H1 (cell line): ENCODE measurements at regions not wholly inside any gene's neighbourhood (a gene's known extent, or its start where the extent isn't known, plus 50 kb on each side); places are given as distances from the start of the nearest gene placed in this dataset.

Source experiments
- CTCF ChIA-PET: fragments of 300-600 bp; sonication (Branson Sonifier 250); formaldehyde crosslinking; loops from one replicate; lab custom pipeline; 2021; ENCODE audit not compliant: partially characterized antibody; lab: Charles Lee
- POLR2A ChIA-PET: fragments of 300-600 bp; sonication (Branson Sonifier 250); formaldehyde crosslinking; loops from one replicate; lab custom pipeline; 2021; ENCODE audit warnings: inconsistent platforms; ENCODE audit not compliant: partially characterized antibody; lab: Charles Lee
- DNase-seq, 2 experiments: peaks; one replicate each; pipeline versions ENCODE4 v3.0.0 to v3.0.0-alpha.2; 2010 to 2022; ENCODE audit warnings: low spot score in 2 of 2, low read depth in 1 of 2, mixed read lengths in 1 of 2
- FAIRE-seq: peaks from 2 replicates; lab custom pipeline; 2011; peaks lifted over from hg19 to GRCh38; lab: Jason Lieb, UNC
- H2AFZ ChIP-seq: 2 replicates; pipeline ENCODE4 v1.8.1; 2012; ENCODE audit warnings: low read length, inconsistent platforms
- H2AK5ac ChIP-seq: 2 replicates; pipeline ENCODE4 v1.6.1; 2013; ENCODE audit warnings: low read depth, low read length
- H2BK120ac ChIP-seq: replicated peaks from 2 replicates; pipeline ENCODE3; 2013; ENCODE audit warnings: low read depth, low read length, inconsistent platforms
- H2BK12ac ChIP-seq: 2 replicates; pipeline ENCODE4 v1.6.1; 2013; ENCODE audit warnings: low read depth, low read length
- H2BK15ac ChIP-seq: 2 replicates; pipeline ENCODE4 v1.6.1; 2013; ENCODE audit warnings: low read length
- H2BK20ac ChIP-seq: 2 replicates; pipeline ENCODE4 v1.6.1; 2013; ENCODE audit warnings: low read length
- H2BK5ac ChIP-seq: 2 replicates; pipeline ENCODE4 v1.6.1; 2013; ENCODE audit warnings: low read depth, low read length
- H3K14ac ChIP-seq: 2 replicates; pipeline ENCODE4 v1.6.1; 2013; ENCODE audit warnings: inconsistent platforms; ENCODE audit not compliant: insufficient read length
- H3K18ac ChIP-seq: 2 replicates; pipeline ENCODE4 v1.6.1; 2013; ENCODE audit warnings: low read length; ENCODE audit errors: extremely low read depth
- H3K23ac ChIP-seq: 2 replicates; pipeline ENCODE4 v1.6.1; 2013; ENCODE audit warnings: inconsistent platforms; ENCODE audit not compliant: insufficient read length
- H3K23me2 ChIP-seq: 2 replicates; pipeline ENCODE4 v1.6.1; 2013; ENCODE audit warnings: low read depth, low read length
- H3K27ac ChIP-seq: 2 replicates; pipeline ENCODE4 v1.6.1; 2011; ENCODE audit warnings: low read depth, low read length, inconsistent platforms
- H3K27me3 ChIP-seq, 4 experiments: replicated peaks in 1 of 4; 1 replicate in 1 of 4; 2 replicates in 3 of 4; pipeline versions ENCODE4 v1.6.1 to v1.8.1; 2011 to 2013; ENCODE audit warnings: low read length in 3 of 4, mild to moderate bottlenecking in 3 of 4, inconsistent platforms in 2 of 4, mixed read lengths in 2 of 4, moderate library complexity in 1 of 4; ENCODE audit not compliant: control insufficient read depth in 3 of 4, insufficient read depth in 3 of 4; ENCODE audit errors: extremely low read depth in 1 of 4
- H3K36me3 ChIP-seq, 4 experiments: 2 replicates each; pipeline versions ENCODE4 v1.6.1 to v1.8.1; 2011 to 2013; ENCODE audit warnings: mild to moderate bottlenecking in 4 of 4, low read length in 3 of 4, moderate library complexity in 2 of 4, control low read depth in 1 of 4, inconsistent platforms in 1 of 4; ENCODE audit not compliant: insufficient read depth in 4 of 4, control insufficient read depth in 2 of 4
- H3K4ac ChIP-seq: replicated peaks from 2 replicates; pipeline ENCODE3; 2013; ENCODE audit warnings: low read length, low read depth, mixed read lengths, inconsistent platforms; ENCODE audit not compliant: insufficient read length
- H3K4me1 ChIP-seq, 4 experiments: replicated peaks in 1 of 4; 1 replicate in 1 of 4; 2 replicates in 3 of 4; pipeline versions ENCODE4 v1.6.1 to v1.8.1; 2011 to 2013; ENCODE audit warnings: low read length in 3 of 4, inconsistent platforms in 2 of 4, mixed read lengths in 1 of 4; ENCODE audit not compliant: insufficient read depth in 4 of 4, control insufficient read depth in 3 of 4
- H3K4me2 ChIP-seq, 2 experiments: 2 replicates each; pipeline versions ENCODE4 v1.6.1 to v1.8.1; 2011 to 2013; ENCODE audit warnings: low read depth in 2 of 2, low read length in 2 of 2, control low read depth in 1 of 2, inconsistent platforms in 1 of 2, mild to moderate bottlenecking in 1 of 2; ENCODE audit not compliant: insufficient read depth in 1 of 2
- H3K4me3 ChIP-seq, 4 experiments: fragments of 200-600, 300-600 bp in 1 of 4; sonication (generic), shearing (Covaris generic), sonication (Bioruptor Twin) in 1 of 4; 2 replicates each; pipeline versions ENCODE4 v1.5.1 to v1.8.1; 2011 to 2016; ENCODE audit warnings: low read length in 4 of 4, low read depth in 3 of 4, control low read depth in 2 of 4, inconsistent platforms in 2 of 4, mild to moderate bottlenecking in 2 of 4, mixed read lengths in 1 of 4, moderate library complexity in 1 of 4; ENCODE audit not compliant: insufficient read depth in 2 of 4; ENCODE audit errors: extremely low read depth in 1 of 4
- H3K56ac ChIP-seq: replicated peaks from 2 replicates; pipeline ENCODE3; 2013; ENCODE audit warnings: low read depth, mild to moderate bottlenecking, mixed read lengths, low read length, inconsistent platforms; ENCODE audit not compliant: insufficient read length
- H3K79me1 ChIP-seq: 2 replicates; pipeline ENCODE4 v1.6.1; 2013; ENCODE audit warnings: low read depth, low read length, control low read depth
- H3K79me2 ChIP-seq, 2 experiments: 2 replicates each; pipeline versions ENCODE4 v1.6.1 to v1.8.1; 2012 to 2013; ENCODE audit warnings: low read length in 2 of 2, mild to moderate bottlenecking in 2 of 2, inconsistent platforms in 1 of 2; ENCODE audit not compliant: insufficient read depth in 2 of 2, control insufficient read depth in 1 of 2
- H3K9ac ChIP-seq, 4 experiments: replicated peaks in 1 of 4; 1 replicate in 1 of 4; 2 replicates in 3 of 4; pipeline versions ENCODE4 v1.6.1 to v1.8.1; 2011 to 2013; ENCODE audit warnings: low read depth in 3 of 4, low read length in 3 of 4, control low read depth in 2 of 4, mild to moderate bottlenecking in 2 of 4, moderate library complexity in 2 of 4, inconsistent platforms in 1 of 4; ENCODE audit errors: extremely low read depth in 1 of 4
- H3K9me3 ChIP-seq, 2 experiments: 2 replicates each; pipeline versions ENCODE4 v1.6.1 to v1.8.1; 2012 to 2013; ENCODE audit warnings: mild to moderate bottlenecking in 2 of 2, moderate library complexity in 2 of 2, control low read depth in 1 of 2, inconsistent platforms in 1 of 2, low read depth in 1 of 2, low read length in 1 of 2, mixed read lengths in 1 of 2; ENCODE audit not compliant: insufficient read depth in 2 of 2
- H4K20me1 ChIP-seq, 2 experiments: replicated peaks in 1 of 2; 2 replicates each; pipeline versions ENCODE3 to v1.8.1; 2011 to 2013; ENCODE audit warnings: inconsistent platforms in 2 of 2, low read length in 2 of 2, mild to moderate bottlenecking in 1 of 2; ENCODE audit not compliant: insufficient read depth in 2 of 2, control insufficient read depth in 1 of 2
- H4K5ac ChIP-seq: 2 replicates; pipeline ENCODE4 v1.6.1; 2013; ENCODE audit warnings: low read length, low read depth, mixed read lengths, inconsistent platforms; ENCODE audit not compliant: insufficient read length
- H4K8ac ChIP-seq: 2 replicates; pipeline ENCODE4 v1.8.0; 2013; ENCODE audit warnings: mild to moderate bottlenecking, moderate library complexity, low read length, inconsistent platforms; ENCODE audit not compliant: insufficient read depth; ENCODE audit errors: extremely low read depth
- H4K91ac ChIP-seq: replicated peaks from 2 replicates; pipeline ENCODE3; 2013; ENCODE audit warnings: low read length, mixed read lengths, inconsistent platforms; ENCODE audit not compliant: insufficient read length
- BRCA1 ChIP-seq: IDR thresholded peaks from 2 replicates; pipeline ENCODE4 v1.6.1; 2012; ENCODE audit warnings: low read depth, low read length, improper control_type of control experiment
- CTCF ChIP-seq, 3 experiments: IDR thresholded peaks; 1 replicate in 2 of 3; 2 replicates in 1 of 3; pipeline versions ENCODE4 v1.5.1 to v1.6.1; 2011; ENCODE audit warnings: low read length in 3 of 3, mild to moderate bottlenecking in 3 of 3, inconsistent platforms in 2 of 3, low read depth in 1 of 3, moderate library complexity in 1 of 3; ENCODE audit not compliant: insufficient read depth in 1 of 3; ENCODE audit errors: control extremely low read depth in 1 of 3
- EP300 ChIP-seq, 2 experiments: IDR thresholded peaks; 1 replicate in 1 of 2; 2 replicates in 1 of 2; pipeline ENCODE4 v1.6.1; 2011 to 2012; ENCODE audit warnings: low read depth in 2 of 2, low read length in 2 of 2, mild to moderate bottlenecking in 2 of 2, borderline replicate concordance in 1 of 2, inconsistent platforms in 1 of 2, moderate library complexity in 1 of 2
- HDAC6 ChIP-seq: IDR thresholded peaks from one replicate; pipeline ENCODE4 v1.7.1; 2012; ENCODE audit warnings: low read depth, mild to moderate bottlenecking, inconsistent platforms, low read length, moderate library complexity
- KDM5A ChIP-seq: fragments of 200-600 bp; IDR thresholded peaks from 2 replicates; pipeline ENCODE4 v1.7.1; 2012; ENCODE audit warnings: mild to moderate bottlenecking, low read length, inconsistent platforms, mixed read lengths
- POLR2A ChIP-seq, 2 experiments: IDR thresholded peaks; 1 replicate in 1 of 2; 2 replicates in 1 of 2; pipeline ENCODE4 v1.6.1; 2011; ENCODE audit warnings: low read depth in 2 of 2, low read length in 2 of 2, mild to moderate bottlenecking in 2 of 2; ENCODE audit errors: control extremely low read depth in 1 of 2
- RFX5 ChIP-seq: IDR thresholded peaks from 2 replicates; pipeline ENCODE4 v1.6.1; 2011; ENCODE audit warnings: low read depth, low read length, improper control_type of control experiment, borderline replicate concordance
- SIN3A ChIP-seq, 2 experiments: IDR thresholded peaks in 1 of 2; conservative IDR thresholded peaks in 1 of 2; 2 replicates each; pipeline ENCODE4 v1.6.1; 2011 to 2012; ENCODE audit warnings: low read length in 2 of 2, improper control_type of control experiment in 1 of 2, low read depth in 1 of 2, mild to moderate bottlenecking in 1 of 2
- SIRT6 ChIP-seq: IDR thresholded peaks from one replicate; pipeline ENCODE4 v1.7.1; 2012; ENCODE audit warnings: low read length, inconsistent platforms
- TCF12 ChIP-seq: IDR thresholded peaks from 2 replicates; pipeline ENCODE4 v1.6.1; 2011; ENCODE audit warnings: low read depth, mild to moderate bottlenecking, low read length

GRCh38 chr14:98458702-98459101, 813.3 kb downstream of the BCL11B start:
- H3K36me3 ChIP-seq: no peaks in the 10 kb centered on the region
- H3K4ac ChIP-seq: no peak overlapping the region
- no peaks in the 10 kb centered on the region for H3K27me3 ChIP-seq
- TF ChIP-seq CTCF (IDR thresholded peaks at IDR 0.05; ENCODE audit: control extremely low read depth in 1 of 3, insufficient read depth in 1 of 3, low read depth in 1 of 3, low read length in 3 of 3): no peak
- no peak for TF ChIP-seq SIN3A (conservative IDR thresholded peaks at IDR 0.05 in 1 of 2, IDR thresholded peaks at IDR 0.05 in 1 of 2; ENCODE audit: low read depth in 1 of 2, low read length in 2 of 2)
- TF ChIP-seq KDM5A: no peak
- TF ChIP-seq TCF12: no peak
- TF ChIP-seq BRCA1: no peak
- TF ChIP-seq HDAC6: no peak
- no peak for TF ChIP-seq SIRT6
- no peak for TF ChIP-seq POLR2A (IDR thresholded peaks at IDR 0.05; ENCODE audit: control extremely low read depth in 1 of 2, low read depth in 2 of 2, low read length in 2 of 2)
- TF ChIP-seq EP300 (IDR thresholded peaks at IDR 0.05; ENCODE audit: borderline replicate concordance in 1 of 2, low read depth in 2 of 2, low read length in 2 of 2): no peak
- no peak for TF ChIP-seq RFX5
- no peaks in the 10 kb centered on the region for H3K79me2 ChIP-seq
- no peak overlapping the region for H3K56ac ChIP-seq
- ChIA-PET POLR2A (no interaction called here), CTCF (interaction anchor here (1.0 kb wide), 1 partner anchor 14 kb away, joined by 3 read pairs; no protein-coding TSS in a partner anchor)
- H3K14ac ChIP-seq: no peak overlapping the region
- no peak overlapping the region for H2BK5ac ChIP-seq
- no peak overlapping the region for H4K5ac ChIP-seq
- H3K23ac ChIP-seq: no peak overlapping the region
- FAIRE-seq (no peak), DNase-seq (no peak)
- no peaks in the 10 kb centered on the region for H3K23me2 ChIP-seq
- H2BK15ac ChIP-seq: no peak overlapping the region
- no peaks in the 10 kb centered on the region for H3K79me1 ChIP-seq
- no peak overlapping the region for H4K8ac ChIP-seq
- no peaks in the 10 kb centered on the region for H3K9me3 ChIP-seq
- H3K4me3 ChIP-seq: no peak overlapping the region
- no peak overlapping the region for H2BK20ac ChIP-seq
- H2AK5ac ChIP-seq: no peak overlapping the region
- H4K91ac ChIP-seq: no peak overlapping the region
- no peak overlapping the region for H3K4me2 ChIP-seq
- peaks cover 0 to 7% (median 3%) of the 10 kb centered on the region in 4 experiments; a peak in 3 of 7 replicates for H3K4me1 ChIP-seq
- H4K20me1 ChIP-seq: no peaks in the 10 kb centered on the region
- H3K27ac ChIP-seq: no peak overlapping the region
- no peak overlapping the region for H2BK12ac ChIP-seq
- H3K9ac ChIP-seq: no peak overlapping the region
- no peak overlapping the region for H3K18ac ChIP-seq
- H2AFZ ChIP-seq: no peak overlapping the region
- no peak overlapping the region for H2BK120ac ChIP-seq
